ENCODE measurements at regions not wholly inside any gene's neighbourhood (a gene's known extent, or its start where the extent isn't known, plus 50 kb on each side); places are given as distances from the start of the nearest gene placed in this dataset.
A peak's percentile ranks its signal among the peaks of the same experiment; 100 is the strongest.

DNA sequence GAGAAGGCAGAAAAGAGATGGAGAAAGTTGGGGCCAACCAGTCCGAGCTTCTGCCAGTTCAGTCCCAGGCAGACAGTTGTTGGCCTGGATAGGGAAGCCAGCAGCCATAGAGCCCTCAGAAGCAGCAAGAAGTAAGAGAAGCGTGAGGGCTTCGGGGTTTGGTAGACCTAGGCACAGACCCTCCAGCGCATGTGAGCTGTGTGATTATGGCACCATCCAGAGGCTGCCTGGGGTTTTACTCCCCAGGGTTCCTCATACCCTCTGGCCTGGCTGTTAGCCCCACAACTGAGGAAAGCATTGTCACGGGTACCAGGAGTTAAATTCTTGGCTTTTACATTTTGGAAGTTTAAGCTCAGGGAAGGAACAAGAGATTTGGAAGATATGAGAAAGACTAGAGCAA is 93.7 kb upstream of the RAB6C start:
- CTCF ChIA-PET = interaction anchor here (0.8 to 1.4 kb wide), 3 partner anchors 30 to 485 kb away, joined by 3 to 6 read pairs (median 3); no protein-coding TSS in a partner anchor

DNA sequence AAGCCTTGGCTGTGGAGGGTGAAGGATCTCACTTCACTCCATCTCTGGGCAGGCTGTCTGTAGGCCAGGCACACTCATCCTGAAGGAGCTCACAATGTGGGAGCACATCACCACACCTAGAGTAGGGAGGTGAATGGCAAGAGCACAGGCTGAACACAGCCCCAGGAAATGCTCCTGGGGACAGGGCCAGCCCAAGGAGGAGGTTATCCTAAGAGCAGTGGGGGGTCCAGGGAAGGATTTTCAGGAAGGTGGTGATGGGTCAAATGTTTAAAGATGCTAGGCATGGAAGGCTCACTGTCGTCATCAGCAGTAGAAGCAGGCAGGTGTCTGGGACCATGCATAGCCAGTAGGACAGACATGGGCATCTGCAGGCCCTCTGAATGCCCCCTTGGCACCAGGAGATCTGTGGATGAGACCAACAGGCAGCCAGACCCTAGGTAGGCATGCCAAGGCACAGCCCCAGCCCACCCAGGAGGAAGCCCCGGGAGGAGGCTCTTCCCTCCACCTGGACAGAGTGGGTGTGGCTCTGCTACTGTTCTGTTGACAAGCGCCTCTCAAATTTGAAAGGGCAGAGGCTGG is 91.7 kb upstream of the RAB6C start:
- DNase-seq = no peak
- no peak overlapping the region for H3K9ac ChIP-seq
- H3K27ac ChIP-seq (ENCODE audit: low read depth in 2 of 2, low read length in 1 of 2) = no peak overlapping the region
- no peaks in the 10 kb centered on the region for H3K4me1 ChIP-seq (ENCODE audit: control insufficient read depth in 1 of 2, insufficient read depth in 2 of 2, low read depth in 1 of 2, low read length in 1 of 2)
- no peaks in the 10 kb centered on the region for H3K79me2 ChIP-seq (ENCODE audit: insufficient read depth)
- H3K9me3 ChIP-seq = no peaks in the 10 kb centered on the region
- WGBS (ENCODE audit: low lambda C conversion rate) = 20% methylated on average over 2 of the region's 3 CpGs
- POLR2A ChIA-PET = no interaction called here
- H3F3A ChIP-seq (replicated peaks; ENCODE audit: insufficient read depth) = no peaks in the 10 kb centered on the region
- H3K36me3 ChIP-seq (replicated peaks in 1 of 2; ENCODE audit: control insufficient read depth in 1 of 2, insufficient read depth in 2 of 2, low read length in 1 of 2) = no peaks in the 10 kb centered on the region
- no peak overlapping the region for H2AFZ ChIP-seq (ENCODE audit: low read depth)
- H3K9me2 ChIP-seq = no peaks in the 10 kb centered on the region
- no peaks in the 10 kb centered on the region for H3K27me3 ChIP-seq (ENCODE audit: insufficient read depth)
- CTCF ChIA-PET = no interaction called here
- no peaks in the 10 kb centered on the region for H4K20me1 ChIP-seq (ENCODE audit: insufficient read depth)
- H3K4me2 ChIP-seq = no peak overlapping the region
- no peak overlapping the region for H3K4me3 ChIP-seq (ENCODE audit: low read depth in 2 of 2, low read length in 1 of 2)
- TF ChIP-seq, protein P1, sequence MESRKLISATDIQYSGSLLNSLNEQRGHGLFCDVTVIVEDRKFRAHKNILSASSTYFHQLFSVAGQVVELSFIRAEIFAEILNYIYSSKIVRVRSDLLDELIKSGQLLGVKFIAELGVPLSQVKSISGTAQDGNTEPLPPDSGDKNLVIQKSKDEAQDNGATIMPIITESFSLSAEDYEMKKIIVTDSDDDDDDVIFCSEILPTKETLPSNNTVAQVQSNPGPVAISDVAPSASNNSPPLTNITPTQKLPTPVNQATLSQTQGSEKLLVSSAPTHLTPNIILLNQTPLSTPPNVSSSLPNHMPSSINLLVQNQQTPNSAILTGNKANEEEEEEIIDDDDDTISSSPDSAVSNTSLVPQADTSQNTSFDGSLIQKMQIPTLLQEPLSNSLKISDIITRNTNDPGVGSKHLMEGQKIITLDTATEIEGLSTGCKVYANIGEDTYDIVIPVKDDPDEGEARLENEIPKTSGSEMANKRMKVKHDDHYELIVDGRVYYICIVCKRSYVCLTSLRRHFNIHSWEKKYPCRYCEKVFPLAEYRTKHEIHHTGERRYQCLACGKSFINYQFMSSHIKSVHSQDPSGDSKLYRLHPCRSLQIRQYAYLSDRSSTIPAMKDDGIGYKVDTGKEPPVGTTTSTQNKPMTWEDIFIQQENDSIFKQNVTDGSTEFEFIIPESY (IDR thresholded peaks at IDR 0.05; ENCODE audit: borderline replicate concordance, low read depth) = no peak
- no peak for TF ChIP-seq YY1 (IDR thresholded peaks at IDR 0.05; ENCODE audit: low read depth)
- TF ChIP-seq RXRA (IDR thresholded peaks at IDR 0.05; ENCODE audit: borderline replicate concordance, low read depth) = no peak
- TF ChIP-seq NFIC (IDR thresholded peaks at IDR 0.05; ENCODE audit: borderline replicate concordance) = no peak
- TF ChIP-seq RFX5 (IDR thresholded peaks at IDR 0.05; ENCODE audit: low read length) = no peak
- TF ChIP-seq SMC3 (IDR thresholded peaks at IDR 0.05; ENCODE audit: low read depth, low read length) = no peak
- no peak for TF ChIP-seq EP300 (IDR thresholded peaks at IDR 0.05; ENCODE audit: borderline replicate concordance in 1 of 2, low read depth in 1 of 2, low read length in 1 of 2)
- no peak for TF ChIP-seq FOXM1 (IDR thresholded peaks at IDR 0.05; ENCODE audit: low read depth)
- TF ChIP-seq, protein P2, sequence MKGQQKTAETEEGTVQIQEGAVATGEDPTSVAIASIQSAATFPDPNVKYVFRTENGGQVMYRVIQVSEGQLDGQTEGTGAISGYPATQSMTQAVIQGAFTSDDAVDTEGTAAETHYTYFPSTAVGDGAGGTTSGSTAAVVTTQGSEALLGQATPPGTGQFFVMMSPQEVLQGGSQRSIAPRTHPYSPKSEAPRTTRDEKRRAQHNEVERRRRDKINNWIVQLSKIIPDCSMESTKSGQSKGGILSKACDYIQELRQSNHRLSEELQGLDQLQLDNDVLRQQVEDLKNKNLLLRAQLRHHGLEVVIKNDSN (IDR thresholded peaks at IDR 0.05; ENCODE audit: borderline replicate concordance, low read depth) = no peak
- TF ChIP-seq, protein P3, sequence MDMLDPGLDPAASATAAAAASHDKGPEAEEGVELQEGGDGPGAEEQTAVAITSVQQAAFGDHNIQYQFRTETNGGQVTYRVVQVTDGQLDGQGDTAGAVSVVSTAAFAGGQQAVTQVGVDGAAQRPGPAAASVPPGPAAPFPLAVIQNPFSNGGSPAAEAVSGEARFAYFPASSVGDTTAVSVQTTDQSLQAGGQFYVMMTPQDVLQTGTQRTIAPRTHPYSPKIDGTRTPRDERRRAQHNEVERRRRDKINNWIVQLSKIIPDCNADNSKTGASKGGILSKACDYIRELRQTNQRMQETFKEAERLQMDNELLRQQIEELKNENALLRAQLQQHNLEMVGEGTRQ (IDR thresholded peaks at IDR 0.05; ENCODE audit: borderline replicate concordance, low read depth, low read length) = no peak
- no peak for TF ChIP-seq MXI1 (IDR thresholded peaks at IDR 0.05; ENCODE audit: low read depth, low read length)
- no peak for TF ChIP-seq GABPA (IDR thresholded peaks at IDR 0.05; ENCODE audit: low read depth)

More for the DNA sequence above, 93.7 kb upstream of the RAB6C start:
- Histone ChIP-seq H3K9me2 (no peaks in the 10 kb centered on the region), H3K9ac (no peak overlapping the region), H3K4me3 (ENCODE audit: low read depth in 2 of 2, low read length in 1 of 2) (no peak overlapping the region), H2AFZ (ENCODE audit: low read depth) (no peak overlapping the region), H3K4me1 (ENCODE audit: control insufficient read depth in 1 of 2, insufficient read depth in 2 of 2, low read depth in 1 of 2, low read length in 1 of 2) (no peaks in the 10 kb centered on the region), H3K79me2 (ENCODE audit: insufficient read depth) (no peaks in the 10 kb centered on the region), H3K27ac (ENCODE audit: low read depth in 2 of 2, low read length in 1 of 2) (no peak overlapping the region), H3K27me3 (ENCODE audit: insufficient read depth) (no peaks in the 10 kb centered on the region), H4K20me1 (ENCODE audit: insufficient read depth) (no peaks in the 10 kb centered on the region), H3F3A (replicated peaks; ENCODE audit: insufficient read depth) (no peaks in the 10 kb centered on the region), H3K9me3 (no peaks in the 10 kb centered on the region), H3K36me3 (replicated peaks in 1 of 2; ENCODE audit: control insufficient read depth in 1 of 2, insufficient read depth in 2 of 2, low read length in 1 of 2) (no peaks in the 10 kb centered on the region), H3K4me2 (no peak overlapping the region)
- DNase-seq = peak; percentile 62
- POLR2A ChIA-PET = no interaction called here
- TF ChIP-seq, protein P4, sequence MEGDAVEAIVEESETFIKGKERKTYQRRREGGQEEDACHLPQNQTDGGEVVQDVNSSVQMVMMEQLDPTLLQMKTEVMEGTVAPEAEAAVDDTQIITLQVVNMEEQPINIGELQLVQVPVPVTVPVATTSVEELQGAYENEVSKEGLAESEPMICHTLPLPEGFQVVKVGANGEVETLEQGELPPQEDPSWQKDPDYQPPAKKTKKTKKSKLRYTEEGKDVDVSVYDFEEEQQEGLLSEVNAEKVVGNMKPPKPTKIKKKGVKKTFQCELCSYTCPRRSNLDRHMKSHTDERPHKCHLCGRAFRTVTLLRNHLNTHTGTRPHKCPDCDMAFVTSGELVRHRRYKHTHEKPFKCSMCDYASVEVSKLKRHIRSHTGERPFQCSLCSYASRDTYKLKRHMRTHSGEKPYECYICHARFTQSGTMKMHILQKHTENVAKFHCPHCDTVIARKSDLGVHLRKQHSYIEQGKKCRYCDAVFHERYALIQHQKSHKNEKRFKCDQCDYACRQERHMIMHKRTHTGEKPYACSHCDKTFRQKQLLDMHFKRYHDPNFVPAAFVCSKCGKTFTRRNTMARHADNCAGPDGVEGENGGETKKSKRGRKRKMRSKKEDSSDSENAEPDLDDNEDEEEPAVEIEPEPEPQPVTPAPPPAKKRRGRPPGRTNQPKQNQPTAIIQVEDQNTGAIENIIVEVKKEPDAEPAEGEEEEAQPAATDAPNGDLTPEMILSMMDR (IDR thresholded peaks at IDR 0.05) = peak; percentile 19
- no peak for TF ChIP-seq TEAD4 (IDR thresholded peaks at IDR 0.05; ENCODE audit: borderline replicate concordance, insufficient read depth)
- TF ChIP-seq ELF1 (IDR thresholded peaks at IDR 0.05) = no peak
- TF ChIP-seq, protein P2 (IDR thresholded peaks at IDR 0.05; ENCODE audit: borderline replicate concordance, low read depth) = no peak
- peak; percentile 56 for TF ChIP-seq RAD21 (IDR thresholded peaks at IDR 0.05; ENCODE audit: low read length)
- TF ChIP-seq MEF2A (IDR thresholded peaks at IDR 0.05; ENCODE audit: borderline replicate concordance, low read depth) = no peak
- 15% methylated on average over 5 of the region's 5 CpGs for WGBS (ENCODE audit: low lambda C conversion rate)

All from SK-N-SH (cell line).